NCI-H748 (cell line): ENCODE measurements at regions not wholly inside any gene's neighbourhood (a gene's known extent, or its start where the extent isn't known, plus 50 kb on each side); places are given as distances from the start of the nearest gene placed in this dataset.
A peak's percentile ranks its signal among the peaks of the same experiment; 100 is the strongest.

Experiments used
- DNase-seq: peaks from one replicate; lab custom pipeline; 2025; ENCODE audit not compliant: unreplicated experiment; lab: John Stamatoyannopoulos, UW

DNA sequence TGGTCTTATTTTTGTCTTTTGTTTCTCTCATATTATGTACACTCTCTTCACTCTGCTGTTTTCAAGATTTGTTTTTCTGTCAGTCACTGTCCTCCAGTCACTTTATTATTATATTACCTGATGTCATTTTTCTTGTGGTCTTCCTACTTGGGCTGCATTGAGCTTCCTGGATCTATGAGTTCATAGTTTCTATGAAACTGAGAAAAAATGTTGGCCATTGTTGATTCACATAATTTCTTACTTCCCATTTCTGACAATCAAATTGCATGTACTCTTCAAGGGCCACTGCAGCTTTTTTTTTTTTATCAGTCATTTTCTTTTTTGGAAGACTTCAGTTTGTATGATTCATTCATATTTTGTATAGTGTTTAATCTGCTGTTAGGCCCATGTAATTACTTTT lies 1180.6 kb upstream of the GBE1 start:
- no peak for DNase-seq

DNA sequence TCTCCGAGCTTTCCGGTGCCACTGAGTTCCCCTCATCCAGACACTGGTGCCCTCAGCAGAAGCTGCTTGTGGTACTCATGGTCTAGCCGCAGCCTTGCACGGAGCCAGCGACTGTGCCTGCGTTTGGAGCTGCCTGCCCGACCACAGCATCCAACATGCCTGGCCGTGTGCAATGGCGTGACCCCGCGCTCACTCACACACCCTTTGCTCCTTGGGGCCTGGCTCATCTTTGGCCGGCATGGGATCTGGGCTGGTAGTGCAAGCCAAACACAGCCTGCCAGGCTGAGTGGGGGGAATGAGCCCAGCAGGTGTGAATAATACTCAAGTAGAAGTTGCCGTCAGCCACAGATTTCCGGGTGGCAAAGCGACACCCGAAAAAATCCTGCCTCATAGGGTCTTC lies 1178.7 kb upstream of the GBE1 start:
- no peak for DNase-seq

DNA sequence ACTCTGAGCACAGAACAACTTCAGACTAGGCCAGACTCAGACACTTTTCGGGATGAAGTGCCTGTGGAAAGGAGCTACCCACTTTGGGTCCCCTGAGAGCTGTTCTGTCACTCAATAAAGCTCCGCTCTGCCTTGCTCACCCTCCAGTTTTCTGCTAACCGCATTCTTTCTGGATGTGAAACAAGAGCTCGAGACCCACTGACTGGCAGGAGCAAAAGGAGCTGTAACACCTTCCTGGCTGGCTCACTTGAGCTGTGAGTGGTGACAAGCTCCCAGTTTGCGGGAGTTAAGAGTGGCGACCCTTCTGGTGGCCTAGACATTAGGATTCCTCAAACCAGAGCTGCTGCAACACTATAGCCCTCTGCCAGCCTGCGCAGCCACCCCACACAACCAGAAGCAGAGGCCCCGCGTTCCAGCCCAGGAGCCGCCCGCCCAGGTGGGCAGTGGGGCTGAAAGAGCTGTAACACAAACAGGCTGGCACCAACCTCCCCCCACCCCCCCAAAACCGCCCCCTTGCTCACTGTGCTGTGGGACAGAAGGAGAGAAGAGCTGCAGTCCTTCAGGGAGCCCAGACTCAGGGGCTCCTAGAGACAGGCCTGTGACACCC lies 1178.1 kb upstream of the GBE1 start:
- DNase-seq = no peak

DNA sequence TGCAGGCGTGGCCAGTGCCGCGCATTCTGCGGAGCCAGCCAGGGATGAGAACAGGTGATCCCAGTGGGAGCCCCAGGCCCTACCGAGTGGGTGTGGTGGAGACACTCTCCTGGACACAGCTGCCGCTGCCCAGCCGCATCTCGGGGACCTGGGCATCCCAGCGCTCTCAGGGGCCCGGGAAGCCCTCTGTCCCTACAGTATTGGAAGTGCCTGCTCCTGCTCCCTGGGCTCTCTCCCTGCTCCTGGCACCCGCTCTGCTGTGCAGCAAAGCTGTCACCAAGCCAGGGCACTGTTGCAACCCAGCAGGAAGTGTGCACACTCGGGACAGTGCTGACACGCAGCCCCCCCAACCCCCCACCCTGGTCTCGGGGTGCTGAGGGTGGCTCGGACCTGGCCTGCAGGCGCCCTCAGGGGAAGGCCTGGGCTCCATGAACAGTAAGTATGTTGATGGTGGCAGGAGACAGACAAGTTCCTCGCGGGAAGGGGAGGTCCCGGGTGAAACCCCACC lies 1177.4 kb upstream of the GBE1 start:
- DNase-seq = no peak

DNA sequence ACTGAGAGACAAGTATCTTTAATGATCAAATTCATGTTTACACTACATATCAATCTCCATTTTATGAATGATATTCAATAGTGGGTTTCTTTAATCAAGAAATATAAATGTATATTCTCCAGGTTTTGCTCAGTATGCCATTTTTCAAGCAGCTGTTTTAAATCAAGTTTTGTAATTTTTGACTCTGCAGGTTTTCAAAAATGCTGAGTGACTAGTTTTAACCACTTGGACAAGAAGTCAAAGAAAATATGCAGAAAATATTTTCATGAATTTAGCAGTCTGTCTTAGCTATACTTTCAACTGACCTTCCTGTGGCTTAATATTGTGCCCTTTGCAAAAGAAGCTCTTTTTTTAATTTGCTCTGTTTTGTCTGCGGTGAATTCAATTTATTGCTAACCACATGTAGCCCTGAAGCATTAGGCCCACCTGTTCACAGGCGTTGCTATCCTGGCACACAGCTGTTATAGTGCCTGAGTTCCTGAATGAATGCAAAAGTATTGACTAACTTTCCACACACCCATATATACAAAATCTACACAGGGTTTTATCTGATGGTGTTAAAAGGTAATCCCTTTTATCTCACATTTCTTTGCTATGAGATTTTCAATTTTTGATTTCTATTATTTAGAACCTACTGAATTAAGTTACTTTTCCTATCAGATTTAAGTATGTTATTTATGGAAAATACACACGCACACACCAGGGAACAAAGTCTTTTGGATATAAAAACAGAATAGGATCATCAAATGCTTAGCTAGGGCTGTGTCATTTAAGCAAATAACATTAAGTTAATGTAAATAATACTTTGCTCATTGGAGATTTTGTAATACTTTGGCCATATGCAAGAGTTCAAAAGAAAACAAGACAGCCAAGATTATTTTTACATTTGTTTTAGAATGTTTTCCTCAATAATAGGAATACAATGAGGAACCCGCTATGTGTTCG lies 1166.1 kb upstream of the GBE1 start:
- peak; percentile 22 for DNase-seq

DNA sequence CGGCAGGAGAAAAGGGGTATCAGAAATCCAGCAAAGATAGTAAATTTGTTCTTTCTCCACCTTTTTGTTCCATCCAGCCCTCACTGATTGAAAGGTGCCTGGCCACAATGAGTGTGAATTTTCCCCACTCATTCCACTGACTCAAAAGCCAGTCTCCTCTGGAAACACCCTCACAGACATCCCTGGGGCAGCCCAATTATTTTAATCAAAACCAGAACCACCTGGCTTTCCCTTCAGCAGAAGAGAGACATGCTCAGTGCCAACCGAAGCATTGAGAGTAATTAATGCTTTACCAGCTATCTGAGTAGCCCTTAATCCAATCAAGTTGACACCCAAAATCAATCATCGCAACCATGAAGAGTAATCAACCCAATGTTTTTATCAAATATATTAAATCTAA lies 1129.6 kb upstream of the GBE1 start:
- DNase-seq = no peak

DNA sequence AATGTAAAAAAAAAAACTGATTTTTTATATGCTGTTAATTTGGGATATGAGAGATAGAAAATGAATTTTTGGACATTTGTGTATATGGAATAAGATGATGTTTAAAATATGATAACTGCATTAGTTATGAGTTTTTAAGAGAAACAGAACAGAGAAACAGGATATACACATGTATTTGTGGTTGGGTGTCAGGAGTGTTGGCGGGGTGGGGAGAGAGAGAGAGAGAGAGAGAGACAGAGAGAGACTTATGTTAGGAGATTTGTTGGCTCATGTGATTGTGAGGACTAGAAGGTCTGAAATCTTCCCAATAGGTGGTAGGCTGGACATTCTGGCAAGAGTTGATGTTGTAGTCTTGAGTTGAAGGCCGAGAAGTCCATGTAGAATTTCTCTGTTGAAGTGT lies 1121.6 kb upstream of the GBE1 start:
- DNase-seq = no peak

DNA sequence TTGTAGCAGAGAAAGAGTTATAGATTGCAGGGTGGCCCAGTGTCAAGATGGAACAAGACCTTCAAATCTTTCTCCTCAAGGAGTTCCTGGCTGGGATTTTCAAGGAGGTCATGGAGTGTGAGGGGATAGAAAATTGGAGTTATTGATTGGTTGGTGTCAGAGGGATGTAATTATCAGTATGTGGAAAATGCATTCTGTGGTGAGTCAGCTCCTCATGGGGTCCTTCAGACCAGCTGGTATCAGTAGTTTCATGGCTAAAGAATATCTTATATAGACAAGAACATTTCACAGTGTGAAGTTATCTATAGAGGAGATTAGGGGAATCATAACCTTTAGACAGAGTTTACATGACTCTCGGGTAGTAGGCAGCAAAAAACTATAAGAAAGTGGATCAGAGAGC lies 1114.0 kb upstream of the GBE1 start:
- no peak for DNase-seq

DNA sequence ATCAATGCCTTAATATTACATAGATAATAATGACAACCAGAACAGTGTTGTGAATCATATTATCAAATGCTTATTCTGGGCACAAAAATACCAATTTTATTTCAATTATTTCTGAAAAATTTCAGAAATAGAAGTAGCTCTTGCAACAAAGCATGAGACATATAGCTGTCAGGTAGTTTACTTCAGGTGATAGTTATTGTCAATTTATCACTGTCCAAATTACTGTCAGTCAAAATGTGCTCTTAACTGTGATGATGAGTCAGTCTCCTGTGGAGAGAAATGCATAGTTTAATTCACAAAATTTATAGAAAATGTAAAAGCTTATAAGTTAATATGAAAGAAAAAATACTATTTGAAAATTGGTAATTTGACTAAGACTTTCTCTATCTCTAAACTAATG lies 1078.4 kb upstream of the GBE1 start:
- DNase-seq = no peak

DNA sequence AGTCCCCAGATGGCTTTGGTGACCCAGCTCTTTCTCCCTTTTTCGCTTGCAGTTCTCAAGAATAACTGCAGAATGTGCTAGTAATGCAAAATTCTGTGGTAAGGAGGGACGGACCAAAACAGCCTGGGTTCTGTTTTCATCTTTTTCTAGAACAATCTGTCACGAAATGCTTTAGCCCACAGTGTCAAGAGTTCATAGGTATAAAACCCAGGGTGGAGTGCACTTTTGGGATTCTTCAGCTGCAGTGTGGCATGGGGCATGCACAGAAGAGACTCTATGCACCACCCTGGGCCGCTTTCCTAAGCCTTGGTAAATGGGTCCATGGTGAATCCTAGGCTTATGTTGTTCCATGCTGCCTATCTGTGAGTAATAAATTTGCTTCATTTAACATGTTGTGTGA lies 1072.7 kb upstream of the GBE1 start:
- no peak for DNase-seq

DNA sequence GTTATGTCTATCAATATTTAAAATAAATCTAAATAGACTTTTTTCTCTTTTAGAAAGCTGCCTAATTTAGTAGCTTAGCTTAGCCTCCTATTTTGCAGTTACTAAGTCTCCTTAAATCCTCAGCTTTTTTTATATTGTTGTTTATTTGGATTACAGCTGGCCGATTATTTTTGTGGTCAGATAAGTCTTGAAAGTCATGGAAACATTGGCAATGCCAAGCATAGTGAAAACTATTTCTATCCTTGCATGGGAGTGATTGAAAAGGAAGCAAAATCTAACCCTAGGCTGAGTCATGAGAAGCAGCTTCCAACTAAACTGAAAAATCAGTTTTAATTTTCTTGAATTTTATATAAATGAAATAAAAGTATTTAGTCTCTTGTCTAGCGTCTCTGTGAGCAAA lies 1063.0 kb upstream of the GBE1 start:
- no peak for DNase-seq

DNA sequence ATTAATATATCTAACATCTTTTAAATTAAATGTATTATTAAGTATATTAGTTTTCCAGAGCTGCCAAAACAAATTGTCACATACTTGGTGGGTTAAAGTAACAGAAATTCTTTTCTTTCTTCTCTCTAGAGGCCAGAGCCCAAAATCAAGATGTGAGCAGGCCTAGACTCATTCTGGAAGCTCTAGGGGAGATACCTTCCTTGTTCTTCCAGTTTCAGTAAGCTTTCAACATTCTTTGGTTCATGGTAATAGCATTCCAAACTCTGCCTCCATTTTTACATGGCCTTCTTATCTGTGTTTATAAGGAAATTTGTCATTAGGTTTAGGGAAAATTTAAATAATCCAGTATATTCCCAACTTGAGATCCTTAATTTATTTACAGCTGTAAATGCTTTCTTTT lies 1054.6 kb upstream of the GBE1 start:
- DNase-seq = no peak

DNA sequence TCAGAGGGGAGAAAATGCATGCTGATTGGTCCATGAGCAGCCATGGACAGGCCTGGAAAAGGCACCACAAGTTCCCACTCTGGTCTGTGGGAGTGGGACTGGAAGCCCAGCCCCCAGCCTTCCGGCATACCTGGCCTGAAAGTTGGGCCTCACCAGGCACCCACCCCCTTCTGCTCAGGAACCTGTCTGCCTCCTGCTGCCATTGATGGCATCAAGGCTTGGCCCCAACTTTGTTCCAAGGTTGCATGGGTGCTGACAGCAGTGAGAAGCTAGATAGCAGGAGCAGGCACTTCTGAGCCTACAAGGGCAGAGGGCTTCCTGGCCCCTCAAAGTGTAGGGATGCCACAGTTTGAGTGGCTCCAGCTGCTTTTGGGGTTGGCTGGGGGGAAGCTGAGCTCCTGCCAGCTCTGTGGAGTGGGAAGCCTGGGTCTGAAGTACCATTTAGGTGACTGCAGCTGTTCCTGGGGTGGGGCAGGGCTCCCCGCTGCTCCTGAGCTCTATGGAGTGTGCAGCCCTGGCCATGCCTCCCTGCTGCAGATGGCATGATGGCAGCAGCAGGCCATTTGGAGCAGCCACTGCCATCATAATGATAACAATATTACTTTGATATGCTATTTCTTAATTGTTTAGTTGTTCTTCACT lies 1054.1 kb upstream of the GBE1 start:
- no peak for DNase-seq

DNA sequence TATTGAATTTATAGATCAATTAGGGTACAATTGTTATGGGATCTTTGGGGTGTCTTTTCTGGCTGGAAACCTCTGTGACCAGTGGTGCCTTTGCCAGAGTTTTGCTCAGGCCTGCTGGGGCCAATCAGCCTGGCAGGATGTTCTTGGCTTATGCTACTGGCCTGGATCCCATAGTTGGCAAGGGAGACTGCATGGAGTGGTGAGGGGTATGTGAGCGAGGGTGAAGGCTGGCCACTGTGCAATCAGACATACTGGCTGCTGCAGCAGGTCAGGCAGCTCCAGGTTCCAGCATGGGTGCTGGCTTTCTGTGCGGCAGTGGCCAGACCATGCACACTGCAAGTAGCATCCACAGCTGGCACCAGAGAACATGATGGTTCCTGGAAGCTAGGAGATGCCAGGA lies 1053.2 kb upstream of the GBE1 start:
- DNase-seq = no peak

DNA sequence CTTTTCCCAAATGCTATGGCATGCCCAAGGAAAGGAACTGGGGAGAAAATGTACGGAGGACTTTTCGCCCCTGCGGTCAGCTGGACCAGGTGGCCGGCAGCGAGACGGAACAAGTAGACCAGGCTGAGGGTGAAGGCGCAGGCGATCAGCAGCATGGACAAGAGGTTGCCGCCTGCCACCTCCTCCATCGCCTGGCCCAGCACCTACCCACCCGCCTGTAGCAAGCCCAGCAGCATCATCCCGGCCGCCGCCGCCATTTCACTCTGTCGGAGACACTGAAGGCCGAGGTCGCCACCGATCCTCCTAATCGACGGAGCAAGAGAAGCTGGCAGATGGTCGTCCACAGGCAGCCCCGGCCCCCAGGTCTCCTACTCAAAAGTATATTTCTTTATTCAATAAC lies 1046.3 kb upstream of the GBE1 start:
- DNase-seq = no peak

DNA sequence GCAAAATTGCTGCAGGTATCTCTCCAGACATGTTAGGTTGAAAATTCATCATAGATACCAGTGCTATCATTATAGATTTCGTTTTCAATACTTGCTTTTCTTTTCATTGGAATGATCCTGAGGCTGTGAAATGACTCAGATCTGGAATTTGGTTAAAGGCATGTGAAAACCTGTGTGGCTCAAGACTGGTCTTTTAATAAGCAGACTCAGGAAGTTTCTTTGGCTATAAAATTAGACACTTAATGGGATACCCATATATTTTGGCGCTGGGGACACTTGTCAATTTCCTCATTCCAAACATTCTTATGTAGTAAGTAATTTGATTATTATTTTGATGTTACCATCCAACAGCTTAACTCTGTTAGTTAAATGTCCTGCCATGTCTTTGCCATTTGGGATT lies 1041.1 kb upstream of the GBE1 start:
- DNase-seq = no peak

DNA sequence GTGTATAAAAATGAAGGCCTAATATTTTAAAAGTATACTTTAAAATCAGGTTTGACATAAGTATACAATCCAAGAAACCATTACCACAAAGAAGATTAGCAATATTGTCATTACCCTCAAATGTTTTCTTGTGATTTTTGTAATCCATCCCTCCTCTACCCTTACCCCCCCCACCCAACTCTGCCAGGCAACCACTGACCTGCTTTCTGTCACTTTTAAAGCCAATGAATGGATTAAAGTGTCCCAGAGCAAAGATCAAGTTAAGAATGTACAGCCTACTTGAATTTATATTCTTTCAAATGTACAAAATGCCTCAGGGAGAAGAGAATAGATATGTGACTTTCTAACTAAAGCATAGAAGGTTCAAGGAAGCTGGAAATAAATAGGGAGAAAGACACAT lies 1038.8 kb upstream of the GBE1 start:
- DNase-seq = no peak

DNA sequence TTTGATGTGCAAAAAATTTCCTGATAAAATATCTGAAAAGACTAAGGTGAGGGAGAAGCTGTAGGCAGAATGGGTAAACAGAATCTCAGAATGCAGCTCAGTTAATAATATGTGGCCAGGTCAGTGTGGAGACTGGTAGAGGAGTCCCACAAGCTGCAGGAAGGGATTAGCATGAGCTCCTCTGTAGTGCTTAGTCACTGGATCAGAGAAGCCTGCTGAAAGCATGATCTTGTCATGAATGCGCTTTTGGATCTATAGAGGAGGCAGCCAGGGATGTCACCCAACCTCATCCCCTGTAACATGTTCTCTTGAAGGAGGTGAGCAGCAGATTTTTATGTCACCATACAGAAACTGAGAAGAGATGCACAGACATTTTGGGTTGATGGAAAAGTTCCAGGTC lies 1035.3 kb upstream of the GBE1 start:
- DNase-seq = no peak

DNA sequence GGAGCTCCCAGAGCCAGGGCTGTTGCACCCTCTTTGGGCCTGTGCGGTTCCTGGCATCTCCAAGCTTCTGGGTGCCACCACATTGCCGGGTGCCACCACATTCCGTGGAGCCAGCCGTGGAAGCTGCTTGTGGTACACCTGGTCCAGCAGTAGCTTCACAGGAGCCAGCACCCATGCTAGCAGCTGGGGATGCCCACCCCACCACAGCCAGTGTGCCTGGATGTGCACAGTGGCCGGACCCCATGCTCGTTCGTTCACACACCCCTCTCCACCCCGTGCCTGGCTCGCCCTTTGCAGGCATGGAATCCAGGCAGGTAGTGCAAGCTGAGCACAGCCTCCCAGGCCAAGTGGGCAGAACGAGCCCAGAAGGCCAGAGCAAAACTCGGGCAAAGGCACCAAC lies 1029.8 kb upstream of the GBE1 start:
- no peak for DNase-seq

DNA sequence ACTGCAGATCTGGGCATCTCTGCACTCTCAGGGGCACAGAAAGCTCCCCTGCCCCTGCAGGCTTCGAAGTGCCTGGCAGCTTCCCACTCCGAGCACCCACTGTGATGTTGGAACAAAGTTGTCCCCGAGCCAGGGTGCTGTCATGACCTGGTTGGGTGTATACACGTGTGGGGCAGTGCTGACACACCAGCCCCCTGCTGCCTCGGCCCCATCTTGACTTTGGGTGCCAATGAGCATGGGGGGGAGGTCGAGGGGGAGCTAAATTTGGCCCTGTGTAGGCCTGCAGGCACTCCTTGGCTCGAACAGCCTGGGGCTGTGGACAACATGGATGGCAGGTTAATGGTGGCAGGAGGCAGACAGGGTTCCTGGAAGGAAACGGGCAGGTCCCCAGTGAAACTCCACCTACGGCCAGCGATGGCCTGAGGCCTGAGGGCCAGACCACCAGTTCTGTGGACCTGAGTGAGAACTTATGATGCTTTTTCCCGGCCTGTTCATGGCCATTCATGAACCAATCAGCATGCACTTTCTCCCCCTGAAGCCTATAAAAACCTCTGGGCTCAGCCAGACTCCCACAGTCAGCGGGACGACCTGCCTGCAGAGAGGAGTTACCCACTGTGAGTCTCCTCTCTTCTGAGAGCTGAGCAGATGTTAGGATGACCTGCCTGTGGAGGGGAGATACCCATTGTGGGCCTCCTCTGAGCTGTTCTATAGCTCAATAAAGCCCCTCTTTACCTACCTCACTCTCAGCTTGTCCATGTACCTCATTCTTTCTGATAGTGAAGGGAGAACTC lies 1029.1 kb upstream of the GBE1 start:
- no peak for DNase-seq

DNA sequence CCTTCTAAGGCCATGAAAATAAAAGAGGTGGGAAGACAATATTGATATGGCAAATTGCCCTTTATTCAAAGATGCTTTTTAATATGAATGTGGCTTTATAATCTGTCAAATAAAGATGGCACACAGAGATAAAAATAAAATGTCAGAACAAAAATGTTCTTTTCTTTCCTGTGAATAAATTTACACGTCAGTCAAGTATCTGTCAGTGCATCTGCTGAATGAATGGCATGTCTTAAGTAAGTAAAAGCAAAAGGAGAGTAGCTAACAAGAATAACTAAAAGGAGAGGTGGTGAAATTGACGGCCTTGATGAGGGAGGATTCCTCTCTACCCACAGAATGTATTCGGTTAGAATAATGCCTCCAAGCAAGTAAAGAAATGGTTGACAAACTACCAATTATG lies 1021.7 kb upstream of the GBE1 start:
- DNase-seq = no peak
